ENCODE measurements at regions not wholly inside any gene's neighbourhood (a gene's known extent, or its start where the extent isn't known, plus 50 kb on each side); places are given as distances from the start of the nearest gene placed in this dataset.

GRCh38 chr7:16278167-16278787 lies 143.1 kb downstream of the CRPPA start:
- no peak for TF ChIP-seq CTCF (IDR thresholded peaks at IDR 0.05)
- no peaks in the 10 kb centered on the region for H3K27me3 Mint-ChIP-seq (ENCODE audit: low read depth)
- H3K27ac Mint-ChIP-seq (ENCODE audit: unreplicated experiment), result no peak overlapping the region
- peaks cover 6% of the 10 kb centered on the region for H3K9me3 Mint-ChIP-seq (ENCODE audit: low read depth)
- no peak overlapping the region for H3K4me3 Mint-ChIP-seq (ENCODE audit: unreplicated experiment)
- H3K4me1 Mint-ChIP-seq (ENCODE audit: low read depth), result no peaks in the 10 kb centered on the region
- DNase-seq (ENCODE audit: low spot score), result no peak
- peaks cover 2% of the 10 kb centered on the region for H3K36me3 Mint-ChIP-seq (ENCODE audit: low read depth)

- TF ChIP-seq CTCF (IDR thresholded peaks at IDR 0.05), result no peak
- no peak for DNase-seq (ENCODE audit: low spot score)
- Mint-ChIP-seq H3K27ac (ENCODE audit: unreplicated experiment) (no peak overlapping the region), H3K27me3 (ENCODE audit: low read depth) (no peaks in the 10 kb centered on the region), H3K36me3 (ENCODE audit: low read depth) (peaks cover 1% of the 10 kb centered on the region), H3K4me3 (ENCODE audit: unreplicated experiment) (no peak overlapping the region), H3K4me1 (ENCODE audit: low read depth) (peaks cover 10% of the 10 kb centered on the region), H3K9me3 (ENCODE audit: low read depth) (no peaks in the 10 kb centered on the region)
These were observed 149.2 kb downstream of the CRPPA start for GRCh38 chr7:16271990-16272665.

GRCh38 chr7:16271355-16271915 lies 149.9 kb downstream of the CRPPA start:
- Mint-ChIP-seq H3K27me3 (ENCODE audit: low read depth) (no peaks in the 10 kb centered on the region), H3K4me1 (ENCODE audit: low read depth) (peaks cover 10% of the 10 kb centered on the region), H3K27ac (ENCODE audit: unreplicated experiment) (no peak overlapping the region), H3K4me3 (ENCODE audit: unreplicated experiment) (no peak overlapping the region), H3K36me3 (ENCODE audit: low read depth) (peaks cover 1% of the 10 kb centered on the region), H3K9me3 (ENCODE audit: low read depth) (no peaks in the 10 kb centered on the region)
- TF ChIP-seq CTCF (IDR thresholded peaks at IDR 0.05), result no peak
- DNase-seq (ENCODE audit: low spot score), result no peak

- no peaks in the 10 kb centered on the region for H3K27me3 Mint-ChIP-seq (ENCODE audit: low read depth)
- H3K4me1 Mint-ChIP-seq (ENCODE audit: low read depth), result peaks cover 10% of the 10 kb centered on the region
- DNase-seq (ENCODE audit: low spot score), result no peak
- no peak overlapping the region for H3K27ac Mint-ChIP-seq (ENCODE audit: unreplicated experiment)
- no peak overlapping the region for H3K4me3 Mint-ChIP-seq (ENCODE audit: unreplicated experiment)
- no peaks in the 10 kb centered on the region for H3K9me3 Mint-ChIP-seq (ENCODE audit: low read depth)
- H3K36me3 Mint-ChIP-seq (ENCODE audit: low read depth), result peaks cover 1% of the 10 kb centered on the region
- TF ChIP-seq CTCF (IDR thresholded peaks at IDR 0.05), result no peak
These were observed 150.5 kb downstream of the CRPPA start for GRCh38 chr7:16270844-16271243.

GRCh38 chr7:16268821-16269768 lies 152.2 kb downstream of the CRPPA start:
- Mint-ChIP-seq H3K4me3 (ENCODE audit: unreplicated experiment) (no peak overlapping the region), H3K9me3 (ENCODE audit: low read depth) (no peaks in the 10 kb centered on the region), H3K4me1 (ENCODE audit: low read depth) (peaks cover 10% of the 10 kb centered on the region), H3K27me3 (ENCODE audit: low read depth) (no peaks in the 10 kb centered on the region), H3K36me3 (ENCODE audit: low read depth) (peaks cover 1% of the 10 kb centered on the region), H3K27ac (ENCODE audit: unreplicated experiment) (no peak overlapping the region)
- DNase-seq (ENCODE audit: low spot score), result no peak
- TF ChIP-seq CTCF (IDR thresholded peaks at IDR 0.05), result no peak

Data from chondrocyte (in vitro differentiated cells).